SH-SY5Y (cell line): ENCODE measurements at regions not wholly inside any gene's neighbourhood (a gene's known extent, or its start where the extent isn't known, plus 50 kb on each side); places are given as distances from the start of the nearest gene placed in this dataset.

Experiments used
- GATA2 ChIP-seq: IDR thresholded peaks from 2 replicates; pipeline ENCODE4 v1.6.1; 2011; ENCODE audit warnings: mild to moderate bottlenecking, low read depth, low read length
- GATA3 ChIP-seq: IDR thresholded peaks from 2 replicates; pipeline ENCODE4 v1.6.1; 2011; ENCODE audit warnings: low read depth, mild to moderate bottlenecking, low read length, moderate library complexity

DNA sequence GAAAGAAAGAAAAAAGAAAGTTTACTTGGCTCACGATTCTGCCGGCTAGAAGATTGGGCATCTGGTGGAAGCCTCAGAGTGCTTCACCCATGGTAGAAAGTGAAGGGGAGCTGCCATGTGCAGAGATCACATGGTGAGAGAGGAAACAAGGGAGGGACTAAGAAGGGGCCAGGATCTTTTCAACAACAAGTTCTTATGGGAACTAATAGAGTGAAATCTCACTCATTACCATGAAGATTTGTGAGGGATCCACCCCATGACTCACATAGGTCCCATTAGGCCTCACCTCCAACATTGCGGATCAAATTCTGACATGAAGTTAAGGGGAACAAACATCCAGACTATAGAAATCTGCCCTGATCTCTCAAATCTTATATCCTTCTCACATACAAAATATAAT is 61.3 kb upstream of the UGT8 start:
- TF ChIP-seq GATA2: no peak
- TF ChIP-seq GATA3: no peak
